HEK293 (cell line): ENCODE measurements at regions not wholly inside any gene's neighbourhood (a gene's known extent, or its start where the extent isn't known, plus 50 kb on each side); places are given as distances from the start of the nearest gene placed in this dataset.

Experiments
- CTCF ChIA-PET: fragments of 350-600 bp; formaldehyde crosslinking; extraction: SDS; loops from one replicate; lab custom pipeline; 2021; ENCODE audit warnings: antibody characterized with exemption; lab: Yijun Ruan, JAX
- POLR2A ChIA-PET: fragments of 300-600 bp; formaldehyde crosslinking; extraction: SDS; loops from one replicate; lab custom pipeline; 2020; ENCODE audit warnings: antibody characterized with exemption, inconsistent platforms; lab: Yijun Ruan, JAX
- H3K27ac ChIP-seq: fragments of 200-500 bp; sonication (Bioruptor generic); 2 replicates; pipeline ENCODE4 v1.5.1; 2014; ENCODE audit warnings: low read depth, low read length, control low read depth, inconsistent platforms; ENCODE audit errors: extremely low read depth
- H3K36me3 ChIP-seq, 2 experiments: fragments of 200-500 bp in 1 of 2; sonication (Bioruptor generic) in 1 of 2; 1 replicate in 1 of 2; 2 replicates in 1 of 2; pipeline ENCODE4 v1.5.1; 2014 to 2017; ENCODE audit warnings: inconsistent platforms in 2 of 2, low read length in 2 of 2; ENCODE audit not compliant: control insufficient read depth in 2 of 2, insufficient read depth in 1 of 2
- H3K4me1 ChIP-seq: fragments of 200-500 bp; sonication (Bioruptor generic); 2 replicates; pipeline ENCODE4 v1.5.1; 2014; ENCODE audit warnings: mild to moderate bottlenecking, low read length, inconsistent platforms; ENCODE audit not compliant: control insufficient read depth, insufficient read depth
- H3K4me3 ChIP-seq: 2 replicates; pipeline ENCODE4 v1.5.1; 2011; ENCODE audit warnings: low read depth, mild to moderate bottlenecking, control low read depth, low read length, moderate library complexity
- H3K9me3 ChIP-seq: fragments of 200-500 bp; sonication (Bioruptor generic); 2 replicates; pipeline ENCODE4 v1.5.1; 2014; ENCODE audit warnings: low read depth, low read length, inconsistent platforms; ENCODE audit not compliant: control insufficient read depth, insufficient read depth
- BCL11A ChIP-seq: fragments of 450-650 bp; formaldehyde crosslinking; IDR thresholded peaks from 2 replicates; pipeline ENCODE4 v1.5.1; 2016; ENCODE audit warnings: low read depth, missing biosample characterization, missing genetic modification characterization
- KLF10 ChIP-seq: fragments of 450-650 bp; IDR thresholded peaks from 2 replicates; pipeline ENCODE4 v1.5.1; 2018; ENCODE audit warnings: missing biosample characterization, mild to moderate bottlenecking, missing genetic modification characterization
- MYNN ChIP-seq: fragments of 450-650 bp; formaldehyde crosslinking; IDR thresholded peaks from 2 replicates; pipeline ENCODE4 v1.5.1; 2016; ENCODE audit warnings: missing biosample characterization, missing genetic modification characterization, borderline replicate concordance
- OVOL3 ChIP-seq: fragments of 450-650 bp; formaldehyde crosslinking; IDR thresholded peaks from 2 replicates; pipeline ENCODE4 v1.5.1; 2016; ENCODE audit warnings: missing biosample characterization, missing genetic modification characterization
- PATZ1 ChIP-seq: fragments of 450-650 bp; formaldehyde crosslinking; IDR thresholded peaks from 2 replicates; pipeline ENCODE4 v1.5.1; 2016; ENCODE audit warnings: missing biosample characterization, missing genetic modification characterization
- SALL2 ChIP-seq: fragments of 450-650 bp; formaldehyde crosslinking; IDR thresholded peaks from 2 replicates; pipeline ENCODE4 v1.5.0; 2017; ENCODE audit warnings: missing biosample characterization, mild to moderate bottlenecking, missing genetic modification characterization, borderline replicate concordance
- TRIM28 ChIP-seq: IDR thresholded peaks from 2 replicates; pipeline ENCODE4 v1.6.1; 2011; ENCODE audit warnings: low read length, control low read depth, borderline replicate concordance
- ZEB2 ChIP-seq: fragments of 450-650 bp; formaldehyde crosslinking; IDR thresholded peaks from 2 replicates; pipeline ENCODE4 v1.5.1; 2016; ENCODE audit warnings: missing biosample characterization, missing genetic modification characterization
- ZIC2 ChIP-seq: fragments of 450-650 bp; formaldehyde crosslinking; IDR thresholded peaks from 2 replicates; pipeline ENCODE4 v1.5.1; 2016; ENCODE audit warnings: missing biosample characterization, missing genetic modification characterization
- ZNF121 ChIP-seq: fragments of 450-650 bp; formaldehyde crosslinking; IDR thresholded peaks from 2 replicates; pipeline ENCODE4 v1.5.1; 2016; ENCODE audit warnings: missing biosample characterization, missing genetic modification characterization
- ZNF157 ChIP-seq: fragments of 450-650 bp; formaldehyde crosslinking; IDR thresholded peaks from 2 replicates; pipeline ENCODE4 v1.5.1; 2016; ENCODE audit warnings: missing biosample characterization, missing genetic modification characterization
- ZNF23 ChIP-seq: fragments of 450-650 bp; formaldehyde crosslinking; IDR thresholded peaks from 2 replicates; pipeline ENCODE4 v1.5.1; 2016; ENCODE audit warnings: missing biosample characterization, missing genetic modification characterization, borderline replicate concordance
- ZNF266 ChIP-seq: fragments of 450-650 bp; formaldehyde crosslinking; IDR thresholded peaks from 2 replicates; pipeline ENCODE4 v1.5.1; 2016; ENCODE audit warnings: missing biosample characterization, missing genetic modification characterization, low read depth
- ZNF416 ChIP-seq: fragments of 450-650 bp; formaldehyde crosslinking; IDR thresholded peaks from 2 replicates; pipeline ENCODE4 v1.5.1; 2016; ENCODE audit warnings: missing biosample characterization, missing genetic modification characterization
- ZNF48 ChIP-seq: fragments of 450-650 bp; formaldehyde crosslinking; IDR thresholded peaks from 2 replicates; pipeline ENCODE4 v1.5.1; 2016; ENCODE audit warnings: missing biosample characterization, missing genetic modification characterization
- ZNF501 ChIP-seq: fragments of 450-650 bp; formaldehyde crosslinking; IDR thresholded peaks from 2 replicates; pipeline ENCODE4 v1.5.1; 2016; ENCODE audit warnings: missing biosample characterization, missing genetic modification characterization
- ZNF529 ChIP-seq: fragments of 450-650 bp; formaldehyde crosslinking; IDR thresholded peaks from 2 replicates; pipeline ENCODE4 v1.5.1; 2017; ENCODE audit warnings: missing genetic modification characterization, missing biosample characterization; ENCODE audit not compliant: insufficient replicate concordance
- ZNF571 ChIP-seq: fragments of 450-650 bp; formaldehyde crosslinking; IDR thresholded peaks from 2 replicates; pipeline ENCODE4 v1.5.0; 2017; ENCODE audit warnings: missing biosample characterization, missing genetic modification characterization
- ZNF626 ChIP-seq: fragments of 450-650 bp; sonication (Bioruptor Pico); formaldehyde crosslinking; IDR thresholded peaks from 2 replicates; pipeline ENCODE4 v1.5.1; 2018; ENCODE audit warnings: missing biosample characterization, missing genetic modification characterization, inconsistent platforms
- TF ChIP-seq, protein P1 (sequence below): fragments of 450-650 bp; formaldehyde crosslinking; IDR thresholded peaks from 2 replicates; pipeline ENCODE4 v1.5.1; 2016; ENCODE audit warnings: missing biosample characterization, missing genetic modification characterization

GRCh38 chr12:14247166-14247565 is 118.3 kb upstream of the ATF7IP start:
- ChIA-PET POLR2A (no interaction called here), CTCF (interaction anchor here (1.0 kb wide), 1 partner anchor 9 kb away, joined by 3 read pairs; no protein-coding TSS in a partner anchor)
- Histone ChIP-seq H3K4me3 (no peak overlapping the region), H3K4me1 (no peaks in the 10 kb centered on the region), H3K36me3 (no peaks in the 10 kb centered on the region), H3K27ac (no peak overlapping the region), H3K9me3 (no peaks in the 10 kb centered on the region)
- TF ChIP-seq MYNN (tag by site-specific recombination) (no peak), ZNF266 (tag by site-specific recombination) (no peak), ZNF529 (tag by site-specific recombination) (no peak), ZEB2 (tag by site-specific recombination) (no peak), SALL2 (no peak)
- TF ChIP-seq, protein P1, sequence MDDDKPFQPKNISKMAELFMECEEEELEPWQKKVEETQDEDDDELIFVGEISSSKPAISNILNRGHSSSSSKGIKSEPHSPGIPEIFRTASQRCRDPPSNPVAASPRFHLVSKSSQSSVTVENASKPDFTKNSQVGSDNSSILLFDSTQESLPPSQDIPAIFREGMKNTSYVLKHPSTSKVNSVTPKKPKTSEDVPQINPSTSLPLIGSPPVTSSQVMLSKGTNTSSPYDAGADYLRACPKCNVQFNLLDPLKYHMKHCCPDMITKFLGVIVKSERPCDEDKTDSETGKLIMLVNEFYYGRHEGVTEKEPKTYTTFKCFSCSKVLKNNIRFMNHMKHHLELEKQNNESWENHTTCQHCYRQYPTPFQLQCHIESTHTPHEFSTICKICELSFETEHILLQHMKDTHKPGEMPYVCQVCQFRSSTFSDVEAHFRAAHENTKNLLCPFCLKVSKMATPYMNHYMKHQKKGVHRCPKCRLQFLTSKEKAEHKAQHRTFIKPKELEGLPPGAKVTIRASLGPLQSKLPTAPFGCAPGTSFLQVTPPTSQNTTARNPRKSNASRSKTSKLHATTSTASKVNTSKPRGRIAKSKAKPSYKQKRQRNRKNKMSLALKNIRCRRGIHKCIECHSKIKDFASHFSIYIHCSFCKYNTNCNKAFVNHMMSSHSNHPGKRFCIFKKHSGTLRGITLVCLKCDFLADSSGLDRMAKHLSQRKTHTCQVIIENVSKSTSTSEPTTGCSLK, result no peak

GRCh38 chr12:14249368-14249767 is 116.1 kb upstream of the ATF7IP start:
- no peak for TF ChIP-seq OVOL3 (tag by site-specific recombination)
- no peak for TF ChIP-seq ZNF157
- TF ChIP-seq SALL2, result no peak
- TF ChIP-seq ZNF626 (tag by site-specific recombination), result no peak
- ChIA-PET CTCF (interaction anchor here (1.4 kb wide), 1 partner anchor 116 kb away, joined by 4 read pairs; the partner anchor contains the start of gene ATF7IP), POLR2A (no interaction called here)
- Histone ChIP-seq H3K4me1 (no peaks in the 10 kb centered on the region), H3K4me3 (no peak overlapping the region), H3K27ac (no peak overlapping the region), H3K9me3 (no peaks in the 10 kb centered on the region), H3K36me3 (no peaks in the 10 kb centered on the region)

- Histone ChIP-seq H3K27ac (no peak overlapping the region), H3K36me3 (no peaks in the 10 kb centered on the region), H3K9me3 (no peaks in the 10 kb centered on the region), H3K4me1 (peaks cover 6% of the 10 kb centered on the region), H3K4me3 (no peak overlapping the region)
- CTCF ChIA-PET, result interaction anchor here (0.6 kb wide), 2 partner anchors 348 to 459 kb away, joined by 3 read pairs; no protein-coding TSS in a partner anchor
- TF ChIP-seq TRIM28, result no peak
- TF ChIP-seq ZNF23, result no peak
- TF ChIP-seq ZNF48 (tag by site-specific recombination), result no peak
- POLR2A ChIA-PET, result no interaction called here
Measured at GRCh38 chr12:14252697-14253096, 112.8 kb upstream of the ATF7IP start.

GRCh38 chr12:14253496-14253895 is 112.0 kb upstream of the ATF7IP start:
- ChIA-PET CTCF (interaction anchor here (0.6 kb wide), 2 partner anchors 23 to 458 kb away, joined by 3 read pairs; no protein-coding TSS in a partner anchor), POLR2A (interaction anchor here (0.7 kb wide), 1 partner anchor 118 kb away, joined by 7 read pairs; no protein-coding TSS in a partner anchor)
- Histone ChIP-seq H3K4me1 (peaks cover 6% of the 10 kb centered on the region), H3K4me3 (no peak overlapping the region), H3K36me3 (no peaks in the 10 kb centered on the region), H3K27ac (no peak overlapping the region), H3K9me3 (no peaks in the 10 kb centered on the region)
- TF ChIP-seq ZIC2 (tag by site-specific recombination) (no peak), ZNF416 (no peak), ZEB2 (tag by site-specific recombination) (no peak), KLF10 (tag by site-specific recombination) (no peak), BCL11A (tag by site-specific recombination) (no peak), ZNF121 (no peak), PATZ1 (tag by site-specific recombination) (no peak), ZNF571 (no peak), MYNN (tag by site-specific recombination) (no peak), ZNF501 (tag by site-specific recombination) (no peak)
- TF ChIP-seq, protein P1, result no peak
